Transverse colon (tissue), 4 donors: ENCODE measurements at regions not wholly inside any gene's neighbourhood (a gene's known extent, or its start where the extent isn't known, plus 50 kb on each side); places are given as distances from the start of the nearest gene placed in this dataset.

Experiments used
- DNase-seq: peaks from one replicate; pipeline ENCODE4 v3.0.0-alpha.2; 2019
- H3K27ac ChIP-seq, 4 donors: fragments of 200-600 bp; sonication (generic); 2 replicates each; pipeline ENCODE4 v1.5.1; 2016 to 2018; ENCODE audit warnings: inconsistent platforms in 4 of 4
- H3K27me3 ChIP-seq: fragments of 200-600 bp; sonication (generic); 2 replicates; pipeline ENCODE4 v1.5.1; 2017; ENCODE audit warnings: inconsistent platforms
- H3K36me3 ChIP-seq, 4 donors: fragments of 200-600 bp; sonication (generic); 2 replicates each; pipeline ENCODE4 v1.5.1; 2017 to 2019; ENCODE audit warnings: inconsistent platforms in 4 of 4
- H3K4me1 ChIP-seq, 4 donors: fragments of 200-600 bp; sonication (generic); 2 replicates each; pipeline ENCODE4 v1.5.1; 2017 to 2020; ENCODE audit warnings: inconsistent platforms in 4 of 4
- H3K4me3 ChIP-seq, 4 donors: fragments of 200-600 bp; sonication (generic); 1 replicate in 1 of 4; 2 replicates in 3 of 4; pipeline versions ENCODE4 v1.5.1 to v1.6.1; 2017 to 2019; ENCODE audit warnings: inconsistent platforms in 4 of 4
- H3K9me3 ChIP-seq, 2 donors: fragments of 200-600 bp; sonication (generic); 2 replicates each; pipeline ENCODE4 v1.5.1; 2017 to 2019; ENCODE audit warnings: inconsistent platforms in 2 of 2
- CTCF ChIP-seq, 5 experiments: fragments of 200-600 bp in 3 of 5; fragments of 450-650 bp in 2 of 5; sonication (generic) in 3 of 5; IDR thresholded peaks; 1 replicate in 2 of 5; 2 replicates in 3 of 5; pipeline ENCODE4 v1.5.1; 2016 to 2017; ENCODE audit warnings: antibody characterized with exemption in 5 of 5, inconsistent platforms in 3 of 5, mild to moderate bottlenecking in 2 of 5, moderate library complexity in 1 of 5
- EP300 ChIP-seq: sonication (generic); formaldehyde crosslinking; IDR thresholded peaks from one replicate; pipeline ENCODE4 v1.6.1; 2017; ENCODE audit warnings: antibody characterized with exemption, low read depth
- POLR2A ChIP-seq: fragments of 450-650 bp; IDR thresholded peaks from one replicate; pipeline ENCODE4 v1.6.1; 2016; ENCODE audit warnings: antibody characterized with exemption, mild to moderate bottlenecking, moderate library complexity
- POLR2AphosphoS5 ChIP-seq, 3 donors: sonication (generic); formaldehyde crosslinking; IDR thresholded peaks; one replicate each; pipeline ENCODE4 v1.6.1; 2016; ENCODE audit warnings: antibody characterized with exemption in 3 of 3
- WGBS, 2 donors: methylation state at CpG; one replicate each; pipeline ENCODE4 v1.1.5; 2018; ENCODE audit warnings: low coverage in 1 of 2; 5-methylcytosine and 5-hydroxymethylcytosine counted together
- in situ Hi-C, 4 donors: fragments of 200-750 bp; cut with MboI; loops; one replicate each; pipeline versions ENCODE4 v1.15.0 to v1.15.1; 2017; ENCODE audit warnings: low sequenced_read_pairs in 3 of 4, low pct_ligation_motif_present in 1 of 4, low pct_unique_long_range_greater_than_20kb in 1 of 4
- intact Hi-C: fragments of 100-400 bp; cut with DNase I; formaldehyde crosslinking; loops from one replicate; pipeline ENCODE4 v1.15.1; 2023; ENCODE audit warnings: low total_unique reads

GRCh38 chr7:116423499-116423898 lies 76.0 kb upstream of the CAV2 start:
- Histone ChIP-seq H3K4me1 (peaks cover 0 to 15% (median 8%) of the 10 kb centered on the region in 4 donors), H3K27ac (no peak overlapping the region), H3K36me3 (no peaks in the 10 kb centered on the region), H3K27me3 (no peaks in the 10 kb centered on the region), H3K9me3 (no peaks in the 10 kb centered on the region), H3K4me3 (no peak overlapping the region)
- DNase-seq = no peak
- intact Hi-C loops = no loop called here
- in situ Hi-C loops = no loop called here
- TF ChIP-seq CTCF (IDR thresholded peaks at IDR 0.05) = no peak
- TF ChIP-seq EP300 = no peak
- TF ChIP-seq POLR2AphosphoS5 (IDR thresholded peaks at IDR 0.05) = no peak
- no peak for TF ChIP-seq POLR2A
- 51 to 77% methylated on average over 3 of the region's 3 CpGs for WGBS, 2 donors

GRCh38 chr7:116425647-116426209 lies 73.8 kb upstream of the CAV2 start:
- H3K36me3 ChIP-seq = no peaks in the 10 kb centered on the region
- whole genome bisulfite sequencing, 2 donors = 36 to 44% methylated on average over 3 of the region's 3 CpGs
- H3K4me1 ChIP-seq = peaks cover 0 to 15% (median 8%) of the 10 kb centered on the region in 4 donors
- no peaks in the 10 kb centered on the region for H3K27me3 ChIP-seq
- TF ChIP-seq POLR2AphosphoS5 (IDR thresholded peaks at IDR 0.05) (no peak), EP300 (no peak), POLR2A (no peak), CTCF (IDR thresholded peaks at IDR 0.05) (no peak)
- in situ Hi-C loops (no loop called here), intact Hi-C loops (no loop called here)
- H3K27ac ChIP-seq = peak overlapping the region in 2 of 4 donors; percentile 36 to 41
- no peak overlapping the region for H3K4me3 ChIP-seq
- H3K9me3 ChIP-seq = no peaks in the 10 kb centered on the region
- DNase-seq = no peak

GRCh38 chr7:116426428-116427156 lies 72.9 kb upstream of the CAV2 start:
- H3K27me3 ChIP-seq = no peaks in the 10 kb centered on the region
- no peaks in the 10 kb centered on the region for H3K9me3 ChIP-seq
- in situ Hi-C loops = no loop called here
- no peaks in the 10 kb centered on the region for H3K36me3 ChIP-seq
- DNase-seq = peak; percentile 42
- peak overlapping the region; percentile 25 to 41 (median 38) for H3K27ac ChIP-seq
- H3K4me1 ChIP-seq = peaks cover 0 to 15% (median 8%) of the 10 kb centered on the region in 4 donors
- 37 to 43% methylated on average over 3 to 4 of the region's 4 CpGs for WGBS, 2 donors
- intact Hi-C loops = no loop called here
- H3K4me3 ChIP-seq = no peak overlapping the region
- no peak for TF ChIP-seq POLR2A
- TF ChIP-seq POLR2AphosphoS5 (IDR thresholded peaks at IDR 0.05) = peak; percentile 43 to 75 (median 72)
- peak; percentile 25 for TF ChIP-seq EP300

GRCh38 chr7:116429986-116430619 lies 69.4 kb upstream of the CAV2 start:
- no peak for TF ChIP-seq CTCF (IDR thresholded peaks at IDR 0.05)
- TF ChIP-seq EP300 = no peak
- TF ChIP-seq POLR2A = no peak
- no peak for TF ChIP-seq POLR2AphosphoS5 (IDR thresholded peaks at IDR 0.05)
- no peak for DNase-seq
- Histone ChIP-seq H3K4me1 (peaks cover 0 to 15% (median 8%) of the 10 kb centered on the region in 4 donors), H3K36me3 (no peaks in the 10 kb centered on the region), H3K27me3 (no peaks in the 10 kb centered on the region), H3K4me3 (no peak overlapping the region), H3K27ac (no peak overlapping the region), H3K9me3 (no peaks in the 10 kb centered on the region)
- intact Hi-C loops = no loop called here
- in situ Hi-C loops = no loop called here
- 83 to 100% methylated on average over 1 of the region's 1 CpG for WGBS, 2 donors
